Fibroblast of lung (primary cell): ENCODE measurements at regions not wholly inside any gene's neighbourhood (a gene's known extent, or its start where the extent isn't known, plus 50 kb on each side); places are given as distances from the start of the nearest gene placed in this dataset.

Experiments
- DNase-seq, 2 donors: peaks; one replicate each; pipeline versions ENCODE4 v3.0.0 to v3.0.0-alpha.2; 2010; ENCODE audit warnings: low read depth in 2 of 2
- H2AFZ ChIP-seq: 2 replicates; pipeline ENCODE4 v1.5.1; 2012; ENCODE audit warnings: low read length, control low read depth, inconsistent platforms
- H3K27ac ChIP-seq: 2 replicates; pipeline ENCODE4 v1.5.1; 2011; ENCODE audit warnings: low read length, control low read depth; ENCODE audit not compliant: insufficient read depth
- H3K27me3 ChIP-seq: 2 replicates; pipeline ENCODE4 v1.5.1; 2011; ENCODE audit warnings: mild to moderate bottlenecking, low read length; ENCODE audit not compliant: control insufficient read depth, insufficient read depth
- H3K36me3 ChIP-seq: 2 replicates; pipeline ENCODE4 v1.5.1; 2011; ENCODE audit warnings: low read length; ENCODE audit not compliant: control insufficient read depth, insufficient read depth
- H3K4me1 ChIP-seq: 2 replicates; pipeline ENCODE4 v1.5.1; 2011; ENCODE audit warnings: low read length; ENCODE audit not compliant: control insufficient read depth, insufficient read depth; ENCODE audit errors: extremely low read depth
- H3K4me2 ChIP-seq: 2 replicates; pipeline ENCODE4 v1.5.1; 2011; ENCODE audit warnings: low read length, control low read depth; ENCODE audit not compliant: insufficient read depth; ENCODE audit errors: extremely low read depth
- H3K4me3 ChIP-seq, 4 experiments: fragments of 200-600 bp in 1 of 4; sonication (generic) in 1 of 4; replicated peaks in 1 of 4; 2 replicates each; pipeline ENCODE4 v1.5.1; 2011 to 2016; ENCODE audit warnings: low read length in 4 of 4, low read depth in 3 of 4, mild to moderate bottlenecking in 3 of 4, control low read depth in 2 of 4, inconsistent platforms in 1 of 4, mixed read lengths in 1 of 4; ENCODE audit not compliant: insufficient read depth in 1 of 4; ENCODE audit errors: control extremely low read depth in 1 of 4
- H3K79me2 ChIP-seq: 2 replicates; pipeline ENCODE4 v1.5.1; 2012; ENCODE audit warnings: mild to moderate bottlenecking, low read length, inconsistent platforms; ENCODE audit not compliant: control insufficient read depth, insufficient read depth
- H3K9ac ChIP-seq: 2 replicates; pipeline ENCODE4 v1.5.1; 2011; ENCODE audit warnings: mild to moderate bottlenecking, low read length, control low read depth; ENCODE audit not compliant: insufficient read depth
- H3K9me3 ChIP-seq: 2 replicates; pipeline ENCODE4 v1.5.1; 2012; ENCODE audit warnings: low read depth, low read length; ENCODE audit not compliant: control insufficient read depth, insufficient read depth
- H4K20me1 ChIP-seq: 2 replicates; pipeline ENCODE4 v1.5.1; 2011; ENCODE audit warnings: low read length; ENCODE audit not compliant: control insufficient read depth, insufficient read depth; ENCODE audit errors: extremely low read depth
- CTCF ChIP-seq, 2 donors: IDR thresholded peaks in 1 of 2; conservative IDR thresholded peaks in 1 of 2; 1 replicate in 1 of 2; 2 replicates in 1 of 2; pipeline ENCODE4 v1.5.1; 2011 to 2012; ENCODE audit warnings: low read length in 2 of 2, control low read depth in 1 of 2, inconsistent platforms in 1 of 2, low read depth in 1 of 2, mild to moderate bottlenecking in 1 of 2
- EZH2 ChIP-seq: IDR thresholded peaks from 2 replicates; pipeline ENCODE4 v1.5.1; 2012; ENCODE audit warnings: low read length, control low read depth, mild to moderate bottlenecking; ENCODE audit errors: missing control alignments

DNA sequence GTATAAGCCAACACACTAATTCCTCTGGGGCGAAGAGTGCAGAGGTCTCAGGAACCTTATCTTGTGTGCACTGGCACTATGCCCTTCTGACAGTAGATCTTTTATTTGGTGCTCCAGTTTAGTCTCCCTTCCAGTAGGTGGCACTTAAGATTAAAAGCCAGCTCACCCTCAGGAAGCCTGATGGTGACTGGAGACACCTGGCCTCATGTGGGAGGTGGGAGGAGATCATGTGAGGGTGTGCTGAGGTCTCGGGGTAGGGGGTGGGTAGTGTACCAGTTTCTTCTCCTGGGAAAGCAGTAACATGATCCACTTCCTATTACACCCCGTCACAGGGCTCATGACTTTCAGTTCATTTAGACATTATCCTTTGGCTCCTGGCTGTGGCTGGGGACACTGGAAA, 654.9 kb downstream of the ADCYAP1 start:
- H3K79me2 ChIP-seq = no peaks in the 10 kb centered on the region
- no peaks in the 10 kb centered on the region for H3K27me3 ChIP-seq
- no peak overlapping the region for H3K27ac ChIP-seq
- TF ChIP-seq CTCF (conservative IDR thresholded peaks at IDR 0.05 in 1 of 2, IDR thresholded peaks at IDR 0.05 in 1 of 2; ENCODE audit: low read depth in 1 of 2, low read length in 2 of 2) = no peak
- TF ChIP-seq EZH2 = no peak
- no peak overlapping the region for H2AFZ ChIP-seq
- no peaks in the 10 kb centered on the region for H3K9me3 ChIP-seq
- H3K4me2 ChIP-seq = no peak overlapping the region
- H4K20me1 ChIP-seq = no peaks in the 10 kb centered on the region
- H3K9ac ChIP-seq = no peak overlapping the region
- H3K4me3 ChIP-seq = no peak overlapping the region
- DNase-seq = no peak
- no peaks in the 10 kb centered on the region for H3K4me1 ChIP-seq
- H3K36me3 ChIP-seq = no peaks in the 10 kb centered on the region

DNA sequence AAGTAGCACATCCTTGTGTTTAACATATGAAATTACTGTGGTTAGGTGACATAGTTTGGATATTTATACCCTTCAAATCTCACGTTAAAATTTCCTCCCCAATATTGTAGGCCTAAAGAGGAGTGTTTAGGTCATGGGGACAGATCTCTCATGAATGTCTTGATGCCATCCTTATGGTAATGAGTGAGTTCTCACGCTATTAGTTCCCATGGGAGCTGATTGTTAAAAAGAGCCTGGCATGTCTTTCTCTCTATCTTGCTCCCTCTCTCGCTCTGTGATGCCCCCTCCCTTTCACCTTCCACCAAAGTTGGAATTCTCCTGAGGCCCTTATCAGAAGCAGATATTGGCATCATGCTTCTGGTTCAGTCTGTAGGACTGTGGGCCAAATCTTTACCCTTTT, 660.1 kb downstream of the ADCYAP1 start:
- no peak overlapping the region for H3K4me3 ChIP-seq
- no peaks in the 10 kb centered on the region for H3K4me1 ChIP-seq
- no peaks in the 10 kb centered on the region for H3K36me3 ChIP-seq
- no peaks in the 10 kb centered on the region for H3K9me3 ChIP-seq
- no peak overlapping the region for H3K4me2 ChIP-seq
- DNase-seq = no peak
- no peak overlapping the region for H2AFZ ChIP-seq
- H4K20me1 ChIP-seq = no peaks in the 10 kb centered on the region
- no peak overlapping the region for H3K27ac ChIP-seq
- no peak overlapping the region for H3K9ac ChIP-seq
- no peak for TF ChIP-seq CTCF (conservative IDR thresholded peaks at IDR 0.05 in 1 of 2, IDR thresholded peaks at IDR 0.05 in 1 of 2; ENCODE audit: low read depth in 1 of 2, low read length in 2 of 2)
- no peak for TF ChIP-seq EZH2
- no peaks in the 10 kb centered on the region for H3K27me3 ChIP-seq
- H3K79me2 ChIP-seq = no peaks in the 10 kb centered on the region

- no peak overlapping the region for H3K9ac ChIP-seq
- H2AFZ ChIP-seq = no peak overlapping the region
- H3K79me2 ChIP-seq = no peaks in the 10 kb centered on the region
- no peak for DNase-seq
- no peak overlapping the region for H3K27ac ChIP-seq
- no peak for TF ChIP-seq EZH2
- TF ChIP-seq CTCF (conservative IDR thresholded peaks at IDR 0.05 in 1 of 2, IDR thresholded peaks at IDR 0.05 in 1 of 2; ENCODE audit: low read depth in 1 of 2, low read length in 2 of 2) = no peak
- H4K20me1 ChIP-seq = no peaks in the 10 kb centered on the region
- H3K27me3 ChIP-seq = no peaks in the 10 kb centered on the region
- H3K4me2 ChIP-seq = no peak overlapping the region
- H3K4me3 ChIP-seq = no peak overlapping the region
- H3K4me1 ChIP-seq = no peaks in the 10 kb centered on the region
- no peaks in the 10 kb centered on the region for H3K9me3 ChIP-seq
- H3K36me3 ChIP-seq = no peaks in the 10 kb centered on the region
These were observed 666.5 kb downstream of the ADCYAP1 start for GRCh38 chr18:1571206-1571605.
